GM21529 (cell line): ENCODE measurements at regions not wholly inside any gene's neighbourhood (a gene's known extent, or its start where the extent isn't known, plus 50 kb on each side); places are given as distances from the start of the nearest gene placed in this dataset.
"Not testable (repeated sequence)": the region's sequence is repeated elsewhere in the genome, so short reads cannot be mapped to it uniquely, and the experiment has no call there.

Source experiments
- ATAC-seq: cut with Tn5 transposase; IDR thresholded peaks from one replicate; pipeline ENCODE4 v1.9.1; 2021; ENCODE audit not compliant: unreplicated experiment

DNA sequence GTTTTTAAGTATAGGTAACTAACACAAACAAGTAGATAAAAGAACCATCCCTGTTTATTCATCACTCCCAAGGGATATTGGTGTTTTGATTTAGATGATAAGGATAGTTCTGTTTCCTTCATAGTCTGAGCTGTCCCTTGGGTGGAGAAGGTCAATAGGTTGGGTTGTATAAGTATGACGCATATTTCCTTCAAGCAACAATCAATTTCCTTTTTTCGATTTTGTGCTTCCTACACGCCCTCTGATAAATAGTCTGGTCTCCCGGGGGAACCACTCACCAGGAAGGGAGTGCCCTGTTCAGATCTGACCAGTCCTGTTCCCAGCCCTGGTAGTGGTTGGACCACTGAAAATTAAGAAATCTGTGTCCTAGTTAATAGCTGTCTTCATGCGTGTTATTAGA, 378.8 kb upstream of the FAR2 start:
- no peak for ATAC-seq

DNA sequence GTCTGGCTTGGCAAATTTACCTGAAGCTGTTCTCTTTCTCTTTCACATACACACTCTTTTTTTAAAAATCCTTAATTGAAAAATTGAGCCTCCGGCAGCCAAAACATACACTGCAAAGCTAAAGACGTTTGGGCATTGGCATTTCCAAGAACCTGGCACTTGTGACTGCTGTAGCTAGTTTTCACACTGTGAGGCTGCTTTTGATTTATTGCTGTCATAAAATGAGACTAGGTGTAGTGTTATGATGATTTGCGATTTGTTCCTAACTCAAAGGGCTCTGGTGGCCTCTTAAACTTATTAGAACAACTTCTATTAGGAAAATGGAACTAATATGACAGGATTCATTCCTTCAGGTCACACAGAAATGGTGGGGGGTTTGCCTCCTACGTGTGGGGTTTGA, 377.1 kb upstream of the FAR2 start:
- ATAC-seq = no peak

DNA sequence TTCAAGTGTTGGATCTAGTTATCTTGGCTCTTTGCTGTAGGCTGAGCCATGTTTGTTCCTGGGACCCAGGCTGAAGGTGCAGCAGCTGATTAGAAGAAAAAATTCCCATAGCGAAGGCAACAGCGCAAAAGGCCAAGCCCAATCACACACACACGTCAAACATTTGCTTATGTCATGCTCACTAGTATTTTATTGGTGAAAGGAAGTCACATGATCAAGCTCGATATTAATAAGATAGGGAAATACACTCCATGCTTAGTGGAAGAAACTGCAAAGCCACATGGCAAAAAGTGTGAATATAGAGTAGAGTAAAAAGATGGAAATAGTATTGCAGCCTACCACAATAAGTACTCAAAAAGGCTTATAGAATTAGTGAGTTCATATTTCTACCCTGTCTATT, 373.5 kb upstream of the FAR2 start:
- no peak for ATAC-seq

DNA sequence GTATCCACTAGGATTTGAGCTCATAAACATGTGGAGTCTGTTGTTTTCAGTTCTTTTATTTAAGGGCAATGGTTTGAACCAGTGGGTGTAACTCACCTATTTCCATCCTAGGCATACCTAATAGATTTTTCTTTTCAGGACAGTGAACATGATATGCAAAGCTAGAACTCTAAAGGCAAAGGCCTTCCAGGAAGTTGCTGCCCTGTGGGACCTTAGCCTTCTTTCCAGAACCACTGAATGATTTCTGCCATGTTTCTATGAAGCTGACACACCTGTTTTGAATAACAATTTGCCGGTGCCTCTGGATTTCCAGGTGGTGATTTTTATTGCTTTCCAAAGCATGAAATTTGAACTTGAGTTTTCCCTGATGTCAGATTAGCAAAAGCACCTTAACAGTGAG, 372.9 kb upstream of the FAR2 start:
- no peak for ATAC-seq

DNA sequence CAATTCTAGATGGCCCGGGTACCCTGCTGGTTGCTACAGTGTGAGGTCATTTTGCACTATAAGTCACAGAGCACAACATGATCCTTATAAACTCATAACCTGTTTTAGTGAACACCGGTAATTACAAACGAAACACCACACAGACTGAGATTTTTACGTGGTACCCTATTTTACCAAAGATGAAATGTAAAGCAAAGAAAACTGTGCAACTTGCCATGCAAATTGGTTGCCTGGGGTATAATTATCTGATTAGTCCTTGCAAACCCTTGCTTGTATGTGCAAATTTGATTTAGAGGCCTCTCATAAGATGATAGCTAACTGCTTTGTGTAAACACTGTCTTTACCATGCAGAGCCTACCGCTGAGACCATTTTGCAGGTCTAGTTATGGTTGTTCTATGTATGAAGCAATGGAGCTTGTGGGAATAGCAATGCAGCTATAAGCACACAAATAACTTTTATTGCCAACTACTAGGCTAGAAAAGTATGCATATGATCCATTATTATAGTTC, 372.1 kb upstream of the FAR2 start:
- no peak for ATAC-seq

- no peak for ATAC-seq
Observed at GRCh38 chr12:28777603-28778365, 371.3 kb upstream of the FAR2 start.

GRCh38 chr12:28780096-28780495, 369.0 kb upstream of the FAR2 start:
- ATAC-seq = no peak

DNA sequence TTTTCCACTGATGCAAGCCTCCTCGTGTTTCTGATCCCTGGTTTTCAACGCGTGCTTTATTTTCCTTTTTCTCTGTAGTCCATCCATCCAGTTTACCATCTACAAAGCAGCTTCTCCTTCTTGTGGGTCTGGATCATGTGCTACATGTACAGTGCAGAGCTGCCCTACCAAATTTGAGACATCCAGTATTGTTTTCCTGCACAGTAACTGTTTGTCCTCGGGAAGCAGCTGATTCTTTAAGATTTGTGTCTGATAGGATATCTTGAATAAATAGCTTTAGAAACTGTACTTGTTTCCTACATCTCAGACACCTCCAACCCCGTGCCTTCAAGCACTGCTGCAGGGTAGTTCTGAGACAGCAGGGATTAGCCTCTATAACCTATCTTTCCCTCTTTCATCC, 368.1 kb upstream of the FAR2 start:
- no peak for ATAC-seq

DNA sequence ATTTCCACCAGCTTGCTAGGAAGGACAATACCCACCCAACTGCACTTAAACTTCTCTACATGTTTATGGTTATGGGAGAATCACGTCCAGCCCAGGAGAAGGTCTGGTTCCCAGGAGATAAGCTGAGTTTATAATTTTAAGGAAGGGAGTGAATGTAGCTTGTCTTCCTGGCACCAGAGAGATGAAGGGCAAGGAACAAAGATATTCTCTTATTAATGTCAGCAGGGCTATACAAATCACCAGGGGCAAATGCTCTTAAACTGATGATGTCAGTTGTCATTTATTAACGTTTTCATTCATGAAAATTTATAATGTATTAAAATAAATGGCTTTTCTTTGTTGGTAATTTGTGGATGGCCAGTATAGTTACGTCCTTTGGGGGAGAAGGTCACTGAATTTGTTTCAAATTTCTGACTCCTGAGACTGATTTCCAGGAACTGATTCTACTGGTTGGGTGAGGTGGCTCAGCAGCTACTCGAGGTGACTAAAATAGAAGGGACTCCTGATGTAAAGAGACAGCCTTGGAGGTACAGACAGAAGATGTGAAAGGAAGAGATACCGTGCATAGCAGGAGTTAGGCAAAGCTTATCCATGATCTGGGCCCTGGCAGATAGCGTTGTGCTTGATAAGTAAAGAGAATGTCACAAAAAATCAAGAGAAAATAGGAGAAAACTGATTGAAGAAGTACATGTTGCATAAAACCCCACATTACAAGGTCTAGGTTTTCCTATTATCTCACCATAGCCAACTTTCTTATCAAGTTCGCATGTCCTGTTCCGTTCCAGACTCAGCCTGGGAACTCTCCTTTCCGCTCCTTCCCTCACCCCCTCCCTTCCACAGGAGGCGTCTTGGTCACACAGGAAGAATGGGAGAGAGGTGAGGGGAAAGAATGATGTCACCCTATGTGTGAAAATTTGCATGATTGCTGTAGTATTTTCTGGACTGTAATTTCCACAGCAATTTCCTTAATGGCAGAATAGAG, 367.1 kb upstream of the FAR2 start:
- ATAC-seq = no peak

DNA sequence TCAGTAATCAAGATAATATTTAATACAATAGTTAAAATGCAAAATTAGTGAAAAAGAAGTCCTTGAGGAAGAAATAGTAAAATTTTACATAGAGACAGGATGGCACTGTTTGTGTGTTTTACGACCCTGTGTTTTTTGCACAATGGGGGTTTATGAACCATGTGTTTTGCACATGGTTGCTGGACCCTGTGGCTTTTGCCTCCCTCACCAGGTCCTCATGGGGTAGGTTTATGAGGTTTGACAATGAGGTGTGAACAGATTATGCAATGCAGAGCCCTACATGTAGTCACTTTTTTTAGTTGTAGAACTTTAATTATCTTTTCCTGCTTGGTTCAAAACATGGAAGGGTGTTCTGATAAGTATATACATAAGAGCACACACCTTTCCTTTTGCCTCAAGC, 366.3 kb upstream of the FAR2 start:
- no peak for ATAC-seq

DNA sequence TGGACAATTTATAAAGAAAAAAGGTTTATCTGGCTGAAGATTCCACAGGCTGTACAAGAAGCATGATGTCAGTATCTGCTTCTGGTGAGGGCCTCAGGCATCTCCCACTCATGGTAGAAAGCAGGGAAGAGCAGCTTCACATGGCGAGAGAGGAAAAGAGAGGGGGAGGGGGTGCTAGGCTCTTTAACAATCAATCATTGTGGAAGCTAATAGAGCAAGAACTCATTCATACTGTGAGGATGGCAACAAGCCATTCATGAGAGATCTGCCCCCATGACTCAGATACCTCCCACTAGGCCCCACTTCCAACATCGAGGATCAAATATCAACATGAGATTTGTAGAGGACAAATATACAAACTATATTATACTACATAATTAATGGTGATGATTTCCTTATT, 361.9 kb upstream of the FAR2 start:
- no peak for ATAC-seq

- not testable (repeated sequence) for ATAC-seq
Observed at GRCh38 chr12:28788256-28788655, 360.8 kb upstream of the FAR2 start.

DNA sequence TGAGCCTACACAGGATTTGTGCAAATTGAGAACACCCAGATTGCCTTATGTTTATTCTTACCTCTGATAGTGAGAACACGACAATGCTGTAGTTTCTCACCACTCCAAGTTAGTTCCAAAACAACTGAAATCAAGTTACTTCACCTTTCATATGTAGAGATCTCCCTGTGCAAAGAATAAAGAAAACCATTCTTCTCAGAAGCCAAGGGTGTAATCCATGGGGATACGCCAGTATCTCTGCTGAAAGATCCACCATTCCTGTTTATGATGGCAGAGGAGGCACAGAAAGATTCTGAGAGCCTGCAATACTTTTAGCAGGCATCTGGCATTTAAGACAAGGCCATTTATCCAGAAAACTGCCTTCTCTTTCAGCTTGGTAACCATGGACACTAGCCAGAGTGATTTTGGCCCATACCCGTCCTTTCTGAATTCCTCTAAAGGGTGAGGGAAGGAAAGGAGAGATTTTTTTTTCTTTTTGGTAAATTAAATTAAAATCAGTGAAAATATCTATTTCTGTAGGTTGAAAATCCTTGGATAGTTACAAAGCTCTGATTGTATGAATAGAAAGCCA, 355.4 kb upstream of the FAR2 start:
- ATAC-seq = no peak

GRCh38 chr12:28794211-28794610, 354.9 kb upstream of the FAR2 start:
- ATAC-seq = no peak

- ATAC-seq = no peak
Observed at GRCh38 chr12:28794786-28795185, 354.3 kb upstream of the FAR2 start.

GRCh38 chr12:28795311-28795710, 353.8 kb upstream of the FAR2 start:
- ATAC-seq = no peak

DNA sequence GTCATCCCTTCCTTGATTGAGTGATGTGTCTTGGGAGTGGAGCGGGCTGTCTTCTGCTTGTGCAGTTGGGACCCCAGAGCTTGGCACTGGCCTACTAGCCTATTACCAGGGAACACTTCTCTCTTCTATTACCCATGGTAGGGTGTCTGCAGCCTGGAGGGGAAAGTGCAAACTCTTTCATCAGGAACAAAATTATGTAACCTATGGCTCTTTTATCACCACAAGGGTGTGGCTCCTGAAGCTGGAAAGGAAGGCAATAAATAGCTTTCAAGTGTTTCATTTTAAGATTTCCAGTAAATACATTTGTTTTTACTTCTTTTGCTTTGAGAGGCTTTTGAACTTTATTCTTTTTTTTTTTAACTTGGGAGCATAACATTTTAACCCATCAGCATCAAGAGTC, 349.7 kb upstream of the FAR2 start:
- no peak for ATAC-seq

DNA sequence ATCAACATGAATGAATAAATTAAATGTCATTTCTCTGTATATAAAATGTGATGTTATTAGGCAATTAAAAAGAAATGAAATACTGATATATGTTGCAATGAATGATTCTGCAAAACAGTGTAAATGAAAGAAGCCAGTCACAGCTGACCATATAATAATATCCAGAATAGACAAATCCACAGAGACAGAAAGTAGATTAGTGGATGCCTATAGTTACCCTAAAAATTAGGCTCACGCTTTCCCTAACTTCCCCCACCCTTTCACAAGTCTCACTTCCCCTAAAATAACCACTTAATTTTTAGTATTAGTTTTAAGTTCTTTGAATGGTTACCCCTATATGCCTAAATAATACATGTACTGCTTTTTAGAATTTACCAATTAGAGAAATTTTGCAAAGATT, 348.9 kb upstream of the FAR2 start:
- peak; percentile 92 for ATAC-seq

- ATAC-seq = no peak
Observed at GRCh38 chr12:28802706-28803438, 346.2 kb upstream of the FAR2 start.

DNA sequence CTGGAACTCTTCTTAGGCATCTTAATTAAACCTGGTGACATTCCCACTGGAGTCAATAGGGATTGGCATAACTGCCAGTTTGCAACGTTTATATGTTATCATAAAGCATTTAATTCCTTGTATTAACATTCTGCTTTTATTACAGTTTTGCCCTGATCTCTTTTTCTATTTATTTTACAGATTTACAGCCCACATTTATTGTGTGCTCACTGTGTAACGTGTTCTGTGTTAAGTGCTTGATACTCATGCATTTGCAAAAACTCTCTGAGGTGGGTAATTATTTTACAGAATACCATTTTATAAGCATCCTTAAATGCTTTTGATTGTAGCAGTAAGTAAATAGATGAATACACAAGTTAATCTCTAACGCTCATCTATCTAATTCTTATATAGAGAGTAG, 341.5 kb upstream of the FAR2 start:
- ATAC-seq = no peak

DNA sequence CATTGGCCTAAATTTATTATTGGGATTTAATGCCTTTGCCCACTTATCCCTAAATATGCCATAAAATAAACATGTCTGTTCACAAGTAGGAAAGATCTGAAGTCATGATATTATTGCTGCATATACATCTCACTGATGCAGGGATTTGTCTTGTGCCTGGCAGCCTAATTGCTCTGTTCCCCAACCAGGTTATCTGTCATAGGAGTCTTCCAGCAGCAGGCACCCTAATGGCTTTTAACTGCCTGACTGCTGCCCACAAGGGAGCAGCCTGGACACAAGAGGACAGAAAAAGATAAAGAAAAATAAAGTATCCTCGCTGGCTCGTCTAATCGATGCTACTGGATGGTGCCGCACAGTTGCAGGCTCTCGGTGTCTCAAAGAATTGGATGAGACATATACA, 337.6 kb upstream of the FAR2 start:
- no peak for ATAC-seq
